Caco-2 (cell line): ENCODE measurements at regions not wholly inside any gene's neighbourhood (a gene's known extent, or its start where the extent isn't known, plus 50 kb on each side); places are given as distances from the start of the nearest gene placed in this dataset.

ENCODE experiments used
- BruUV-seq: library from RNA; stranded (reverse); fragments of 400-500 nt; replicated peaks from 2 replicates; lab custom pipeline; 2021; lab: Mats Ljungman, UMichigan
- CTCF ChIA-PET: fragments of 300-600 bp; sonication (Branson Sonifier 250); formaldehyde crosslinking; loops from one replicate; lab custom pipeline; 2022; ENCODE audit warnings: antibody characterized with exemption; lab: Charles Lee
- POLR2A ChIA-PET: fragments of 300-600 bp; sonication (Branson Sonifier 250); formaldehyde crosslinking; loops from one replicate; lab custom pipeline; 2022; ENCODE audit warnings: antibody characterized with exemption; lab: Charles Lee
- DNase-seq, 2 experiments: peaks; one replicate each; pipeline versions ENCODE4 v3.0.0 to v3.0.0-alpha.2; 2020 to 2022
- H3K27me3 ChIP-seq: replicated peaks from 2 replicates; pipeline ENCODE4 v1.6.0; 2011; ENCODE audit warnings: low read length; ENCODE audit not compliant: control insufficient read depth, insufficient read depth
- H3K36me3 ChIP-seq: 2 replicates; pipeline ENCODE4 v1.5.1; 2011; ENCODE audit warnings: low read length; ENCODE audit not compliant: control insufficient read depth, insufficient read depth
- H3K4me1 ChIP-seq: fragments of 250-450 bp; sonication (Bioruptor Pico); 2 replicates; pipeline ENCODE4 v1.5.1; 2020; ENCODE audit warnings: mild to moderate bottlenecking
- H3K4me3 ChIP-seq: 2 replicates; pipeline ENCODE4 v1.5.1; 2011; ENCODE audit warnings: low read depth, mild to moderate bottlenecking, control low read depth, low read length
- H3K9me3 ChIP-seq: fragments of 250-450 bp; sonication (Bioruptor Pico); 2 replicates; pipeline ENCODE4 v1.5.1; 2020; ENCODE audit warnings: mild to moderate bottlenecking, moderate library complexity
- H3K27ac Mint-ChIP-seq: one replicate; pipeline ENCODE4 v1.8.0; 2022; ENCODE audit warnings: mixed read lengths; ENCODE audit not compliant: unreplicated experiment
- H3K27me3 Mint-ChIP-seq: one replicate; pipeline ENCODE4 v1.8.0; 2022; ENCODE audit warnings: mixed read lengths; ENCODE audit not compliant: insufficient read depth, unreplicated experiment
- H3K36me3 Mint-ChIP-seq: one replicate; pipeline ENCODE4 v1.8.0; 2022; ENCODE audit warnings: mild to moderate bottlenecking, mixed read lengths; ENCODE audit not compliant: insufficient read depth, unreplicated experiment
- H3K4me1 Mint-ChIP-seq: one replicate; pipeline ENCODE4 v1.8.0; 2022; ENCODE audit warnings: low read depth, mixed read lengths; ENCODE audit not compliant: unreplicated experiment
- H3K4me3 Mint-ChIP-seq: one replicate; pipeline ENCODE4 v1.8.0; 2022; ENCODE audit warnings: mild to moderate bottlenecking, moderate library complexity, mixed read lengths; ENCODE audit not compliant: unreplicated experiment
- H3K9me3 Mint-ChIP-seq: one replicate; pipeline ENCODE4 v1.8.0; 2022; ENCODE audit warnings: mixed read lengths; ENCODE audit not compliant: unreplicated experiment
- CTCF ChIP-seq, 2 experiments: fragments of 200-600 bp in 1 of 2; IDR thresholded peaks; 1 replicate in 1 of 2; 2 replicates in 1 of 2; pipeline versions ENCODE4 v1.5.1 to v1.8.0; 2011 to 2022; ENCODE audit warnings: antibody characterized with exemption in 1 of 2, control low read depth in 1 of 2, inconsistent platforms in 1 of 2, low read depth in 1 of 2, low read length in 1 of 2, mild to moderate bottlenecking in 1 of 2, moderate library complexity in 1 of 2; ENCODE audit not compliant: insufficient read depth in 1 of 2, severe bottlenecking in 1 of 2, unreplicated experiment in 1 of 2
- intact Hi-C: fragments of 100-400 bp; cut with micrococcal nuclease; formaldehyde crosslinking; loops from one replicate; pipeline ENCODE4 v1.10.0; 2022; ENCODE audit not compliant: unreplicated experiment

DNA sequence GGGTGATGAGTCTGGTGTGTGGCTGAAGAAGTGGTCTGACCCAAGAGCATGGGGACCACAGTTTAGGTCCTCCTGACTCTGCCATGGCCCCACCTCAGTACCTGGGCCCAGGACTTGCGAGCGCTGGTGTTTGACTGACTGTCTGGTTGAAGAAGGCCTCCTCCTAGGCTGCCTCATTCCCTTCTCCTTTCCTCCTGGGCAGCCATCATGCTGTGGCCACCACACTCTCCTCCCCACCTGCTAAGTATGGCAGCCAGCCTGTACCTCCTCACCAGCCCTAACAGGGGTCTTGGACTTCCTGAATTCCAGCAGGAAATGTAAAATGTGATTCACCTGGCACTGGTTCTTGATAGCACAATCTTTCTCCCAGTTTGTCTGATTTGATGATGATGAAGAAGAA, 156.8 kb upstream of the GPR26 start:
- ChIA-PET CTCF (interaction anchor here (0.6 kb wide), 1 partner anchor 20 kb away, joined by 3 read pairs; no protein-coding TSS in a partner anchor), POLR2A (no interaction called here)
- Histone ChIP-seq H3K27me3 (no peaks in the 10 kb centered on the region), H3K4me3 (no peak overlapping the region), H3K36me3 (no peaks in the 10 kb centered on the region), H3K9me3 (no peaks in the 10 kb centered on the region), H3K4me1 (no peaks in the 10 kb centered on the region)
- BruUV-seq: no TSS peak
- H3K36me3 Mint-ChIP-seq: no peaks in the 10 kb centered on the region
- H3K4me3 Mint-ChIP-seq: no peak overlapping the region
- DNase-seq: no peak
- intact Hi-C loops: no loop called here
- no peaks in the 10 kb centered on the region for H3K4me1 Mint-ChIP-seq
- H3K9me3 Mint-ChIP-seq: no peaks in the 10 kb centered on the region
- H3K27ac Mint-ChIP-seq: no peak overlapping the region
- peaks cover 11% of the 10 kb centered on the region for H3K27me3 Mint-ChIP-seq
- no peak for TF ChIP-seq CTCF (IDR thresholded peaks at IDR 0.05; ENCODE audit: insufficient read depth in 1 of 2, low read depth in 1 of 2, low read length in 1 of 2, severe bottlenecking in 1 of 2, unreplicated experiment in 1 of 2)

DNA sequence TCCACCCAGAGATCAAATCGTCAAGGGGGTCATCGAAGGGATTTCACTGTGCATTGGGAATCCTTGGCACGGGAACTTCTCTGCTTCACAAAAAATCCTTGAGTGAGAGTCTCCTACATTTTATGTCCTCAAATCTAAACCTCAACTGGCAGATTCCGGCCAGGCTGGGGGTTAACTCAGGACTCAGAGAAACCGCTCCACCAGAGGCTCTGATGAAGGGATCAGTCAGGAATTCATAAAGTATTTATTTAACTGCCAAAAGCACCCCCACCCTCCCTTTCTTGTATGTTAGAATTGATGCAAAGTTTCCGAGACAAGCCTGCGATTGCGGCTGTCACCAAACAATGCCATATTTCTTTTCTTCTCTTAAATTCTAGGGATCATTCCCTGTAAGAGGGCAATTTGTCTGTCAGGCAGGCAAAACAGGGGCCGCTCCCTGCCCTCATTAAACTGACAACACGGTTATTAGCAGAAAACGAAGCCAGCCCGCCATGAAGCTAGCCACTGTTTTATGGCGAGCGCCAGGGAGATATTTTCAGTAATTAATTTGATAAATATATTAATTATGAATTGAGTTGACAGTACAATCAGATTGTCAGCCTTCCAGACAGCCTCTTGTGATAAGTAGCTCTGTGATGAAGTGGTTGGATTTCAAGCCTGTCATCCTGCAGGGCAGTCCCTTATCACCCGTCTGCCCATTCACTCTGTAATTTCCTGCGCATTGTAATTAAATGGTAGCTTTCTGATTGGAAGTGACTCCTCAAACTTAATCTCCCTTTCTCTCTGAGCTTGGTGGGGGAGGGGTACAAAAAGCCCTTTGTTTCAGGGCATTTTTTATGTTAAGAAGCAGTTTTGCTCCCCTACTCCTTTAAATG, 153.0 kb upstream of the GPR26 start:
- BruUV-seq: no TSS peak
- no peaks in the 10 kb centered on the region for H3K4me1 ChIP-seq
- no peaks in the 10 kb centered on the region for H3K36me3 ChIP-seq
- no peaks in the 10 kb centered on the region; the same call in 1 of the 2 replicates for H3K27me3 ChIP-seq
- no peak for DNase-seq
- no peaks in the 10 kb centered on the region for H3K4me1 Mint-ChIP-seq
- no peaks in the 10 kb centered on the region for H3K36me3 Mint-ChIP-seq
- POLR2A ChIA-PET: no interaction called here
- H3K9me3 Mint-ChIP-seq: no peaks in the 10 kb centered on the region
- H3K27ac Mint-ChIP-seq: no peak overlapping the region
- H3K27me3 Mint-ChIP-seq: peaks cover 20% of the 10 kb centered on the region
- no peak for TF ChIP-seq CTCF (IDR thresholded peaks at IDR 0.05; ENCODE audit: insufficient read depth in 1 of 2, low read depth in 1 of 2, low read length in 1 of 2, severe bottlenecking in 1 of 2, unreplicated experiment in 1 of 2)
- no peak overlapping the region for H3K4me3 ChIP-seq
- intact Hi-C loops: no loop called here
- H3K4me3 Mint-ChIP-seq: no peak overlapping the region
- no peaks in the 10 kb centered on the region for H3K9me3 ChIP-seq
- CTCF ChIA-PET: no interaction called here

GRCh38 chr10:123513870-123514269, 152.3 kb upstream of the GPR26 start:
- TF ChIP-seq CTCF (IDR thresholded peaks at IDR 0.05; ENCODE audit: insufficient read depth in 1 of 2, low read depth in 1 of 2, low read length in 1 of 2, severe bottlenecking in 1 of 2, unreplicated experiment in 1 of 2): no peak
- Histone ChIP-seq H3K4me1 (no peaks in the 10 kb centered on the region), H3K36me3 (no peaks in the 10 kb centered on the region), H3K9me3 (no peaks in the 10 kb centered on the region), H3K4me3 (no peak overlapping the region), H3K27me3 (no peaks in the 10 kb centered on the region; the same call in 1 of the 2 replicates)
- ChIA-PET CTCF (no interaction called here), POLR2A (no interaction called here)
- Mint-ChIP-seq H3K4me1 (no peaks in the 10 kb centered on the region), H3K4me3 (no peak overlapping the region), H3K27me3 (peaks cover 20% of the 10 kb centered on the region), H3K36me3 (no peaks in the 10 kb centered on the region), H3K27ac (no peak overlapping the region), H3K9me3 (no peaks in the 10 kb centered on the region)
- BruUV-seq: no TSS peak
- no peak for DNase-seq
- intact Hi-C loops: no loop called here
